ENCODE measurements at regions not wholly inside any gene's neighbourhood (a gene's known extent, or its start where the extent isn't known, plus 50 kb on each side); places are given as distances from the start of the nearest gene placed in this dataset.
"Not testable (repeated sequence)": the region's sequence is repeated elsewhere in the genome, so short reads cannot be mapped to it uniquely, and the experiment has no call there.

DNA sequence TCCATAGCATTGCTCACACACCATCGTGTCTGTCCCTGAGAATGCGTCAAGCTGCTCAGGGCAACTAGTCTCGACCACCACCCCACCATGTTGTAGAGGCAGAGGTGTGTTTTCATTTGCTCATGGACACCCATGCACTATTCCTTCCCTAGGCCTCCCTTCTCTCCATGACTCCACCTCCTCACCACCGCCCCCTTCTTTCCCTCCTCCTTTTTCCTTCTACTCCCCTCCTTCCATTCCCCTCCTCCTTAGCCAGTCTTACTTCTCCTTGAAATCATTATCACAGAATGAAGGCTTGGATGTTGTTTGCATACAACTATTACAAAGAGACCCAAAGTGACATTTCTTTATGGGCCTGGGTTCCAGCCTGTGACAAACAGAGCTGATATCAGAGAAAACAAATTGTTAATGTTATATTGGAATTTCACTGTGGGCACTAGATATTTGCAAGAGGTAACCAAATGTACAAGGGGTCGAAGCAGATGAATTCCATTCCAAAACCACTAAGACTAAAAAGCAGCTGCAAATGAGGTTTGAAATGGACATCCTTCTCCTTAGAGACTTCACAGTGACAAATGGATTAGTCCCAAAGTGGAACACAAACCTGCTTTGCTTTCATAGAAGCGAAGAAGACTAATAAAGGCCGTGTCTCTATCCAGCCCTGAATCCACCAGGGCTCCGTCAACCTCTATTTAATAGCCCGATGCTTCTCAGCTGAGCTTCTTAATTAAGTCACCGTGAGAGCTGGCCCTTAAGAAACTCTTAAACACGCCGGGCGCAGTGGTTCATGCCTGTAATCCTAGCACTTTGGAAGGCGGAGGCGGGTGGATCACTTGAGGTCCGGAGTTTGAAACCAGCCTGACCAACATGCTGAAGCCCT, 275.8 kb upstream of the SULF2 start:
- DNase-seq: no peak

GRCh38 chr20:48058611-48059559, 273.6 kb upstream of the SULF2 start:
- DNase-seq: no peak

DNA sequence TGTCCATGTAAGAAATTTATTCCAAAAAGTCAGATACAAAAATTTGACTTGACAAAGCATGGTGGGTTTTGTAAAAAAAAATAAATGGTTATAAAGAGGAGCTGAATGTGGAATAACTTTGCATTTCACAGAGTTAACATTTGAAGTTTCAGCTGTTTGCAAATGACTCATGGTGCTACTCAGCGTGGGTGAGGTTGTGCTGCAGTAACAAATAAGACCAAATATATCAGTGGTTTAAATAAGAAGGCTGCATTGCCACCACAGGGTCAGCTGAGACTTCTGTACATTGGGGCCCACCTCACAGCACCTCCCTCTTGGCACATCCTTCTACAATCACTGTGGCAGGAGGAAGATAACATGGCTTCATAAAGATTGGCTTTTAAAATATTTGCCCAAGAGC, 272.5 kb upstream of the SULF2 start:
- no peak for DNase-seq

DNA sequence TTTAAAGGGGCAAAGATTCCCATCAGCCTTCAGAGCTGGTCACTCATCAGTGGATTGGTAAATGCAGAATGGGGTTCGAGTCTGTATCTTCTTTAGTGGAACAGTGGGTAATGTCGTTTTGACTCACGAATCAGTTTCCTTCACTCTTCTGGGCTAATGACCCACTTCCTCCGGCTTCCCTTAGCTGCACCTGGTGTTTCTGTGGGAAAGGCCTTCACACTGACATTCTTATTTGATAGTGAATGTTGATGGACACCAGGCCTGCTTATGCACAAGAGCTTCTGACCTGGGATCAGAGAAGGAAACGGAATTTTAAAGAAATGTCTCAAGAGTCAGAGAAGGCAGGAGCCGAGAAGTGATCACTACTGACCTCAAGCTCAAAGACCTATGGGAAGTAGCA, 272.0 kb upstream of the SULF2 start:
- no peak for DNase-seq

GRCh38 chr20:48056218-48056617, 270.9 kb upstream of the SULF2 start:
- DNase-seq: no peak

GRCh38 chr20:48054051-48054450, 268.8 kb upstream of the SULF2 start:
- no peak for DNase-seq

GRCh38 chr20:48052475-48052835, 267.2 kb upstream of the SULF2 start:
- no peak for DNase-seq

- DNase-seq: no peak
Measured at GRCh38 chr20:48051794-48052474, 266.7 kb upstream of the SULF2 start.

DNA sequence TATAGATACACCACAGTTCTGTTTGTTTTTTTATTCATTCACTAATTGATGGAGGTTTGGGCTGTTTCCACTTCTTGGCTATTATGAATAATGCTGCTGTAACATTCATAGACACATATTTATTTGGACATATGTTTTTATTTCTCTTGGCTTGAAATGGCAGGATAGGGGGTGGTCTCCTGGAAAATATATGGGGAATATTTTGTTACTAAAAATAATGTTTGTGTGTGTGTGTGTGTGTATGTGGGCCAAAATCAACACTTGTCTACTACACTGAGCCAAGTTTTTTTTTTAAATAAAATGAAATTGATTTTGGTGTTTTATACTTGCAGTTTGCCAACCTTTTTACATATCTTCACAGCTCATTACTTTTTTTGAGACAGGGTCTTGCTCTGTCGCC, 264.4 kb upstream of the SULF2 start:
- no peak for DNase-seq

DNA sequence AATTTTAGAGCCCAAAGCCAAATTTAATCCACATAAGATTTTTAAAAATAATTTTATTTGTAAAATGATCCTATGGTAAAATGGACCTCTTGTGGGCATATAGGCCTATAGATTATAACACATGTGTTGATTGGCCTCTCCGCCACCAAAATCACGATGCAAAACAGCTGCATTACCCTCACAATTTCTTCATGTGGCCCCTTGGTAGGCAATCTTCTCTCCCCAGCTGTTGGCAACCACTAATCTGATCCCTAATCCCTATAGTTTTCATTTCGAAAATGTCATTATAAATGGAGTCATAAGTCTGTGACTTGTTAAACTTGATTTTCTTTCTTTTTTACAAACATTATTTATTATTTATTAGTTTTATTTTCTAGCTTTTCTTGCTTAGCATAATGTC, 263.9 kb upstream of the SULF2 start:
- DNase-seq: no peak

DNA sequence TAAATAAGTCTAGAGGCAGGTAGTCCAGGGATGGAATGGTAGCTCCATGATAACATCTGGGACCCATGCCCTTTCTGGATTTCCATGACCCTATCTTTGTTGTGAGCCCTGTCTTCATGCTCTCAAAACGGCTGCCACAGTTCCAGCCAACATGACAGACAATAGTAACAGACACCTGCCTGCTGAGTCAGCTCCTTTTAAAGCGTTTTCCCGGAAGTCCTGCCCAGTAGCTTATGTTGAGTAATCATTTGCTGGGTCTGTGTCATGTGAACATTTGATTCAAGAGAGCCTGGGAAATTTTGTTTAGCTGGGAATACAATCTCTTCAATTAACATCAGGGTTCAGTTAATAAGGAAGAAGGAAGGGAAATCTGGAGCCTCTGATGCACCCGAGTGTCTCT, 262.2 kb upstream of the SULF2 start:
- no peak for DNase-seq

GRCh38 chr20:48042628-48043027, 257.3 kb upstream of the SULF2 start:
- no peak for DNase-seq

- no peak for DNase-seq
Measured at GRCh38 chr20:48041078-48041780, 255.9 kb upstream of the SULF2 start.

DNA sequence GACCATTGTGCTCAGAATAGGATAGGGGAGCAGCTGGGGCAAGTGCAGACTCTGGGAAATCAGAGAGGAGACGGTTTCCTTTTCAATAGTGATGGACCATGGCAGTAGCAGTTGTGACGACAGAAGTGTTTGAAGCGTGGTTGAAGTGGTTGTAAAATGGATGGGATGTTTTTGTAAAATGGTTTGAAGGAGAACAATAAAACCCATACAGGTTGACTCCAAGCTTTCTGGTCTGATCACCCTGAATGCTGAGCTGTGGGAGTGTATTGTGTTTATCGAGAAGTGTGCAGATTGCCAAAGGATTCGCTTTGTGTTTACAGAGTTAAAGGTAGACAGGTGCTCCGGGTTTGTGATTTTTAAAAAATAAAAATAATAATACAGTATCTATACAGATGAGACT, 255.2 kb upstream of the SULF2 start:
- DNase-seq: no peak

DNA sequence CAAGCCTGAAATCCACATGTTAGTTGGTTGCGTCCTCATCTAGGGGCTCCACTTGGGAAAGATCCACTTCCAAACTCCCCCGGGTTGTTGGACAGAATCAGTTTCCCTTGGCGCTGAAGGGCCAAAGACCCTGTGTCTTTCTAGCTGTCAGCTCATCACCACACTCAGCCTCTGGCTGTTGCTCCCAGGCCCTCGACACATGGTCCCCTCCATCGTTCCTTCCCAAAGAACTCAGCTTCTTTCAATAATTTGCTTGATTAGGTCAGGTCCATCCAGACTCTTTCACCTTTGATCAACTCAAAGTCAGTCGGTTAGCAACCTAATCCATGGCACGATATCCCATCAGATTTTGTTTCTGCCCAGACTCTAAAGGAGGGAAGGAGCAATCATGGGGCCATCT, 254.8 kb upstream of the SULF2 start:
- no peak for DNase-seq

DNA sequence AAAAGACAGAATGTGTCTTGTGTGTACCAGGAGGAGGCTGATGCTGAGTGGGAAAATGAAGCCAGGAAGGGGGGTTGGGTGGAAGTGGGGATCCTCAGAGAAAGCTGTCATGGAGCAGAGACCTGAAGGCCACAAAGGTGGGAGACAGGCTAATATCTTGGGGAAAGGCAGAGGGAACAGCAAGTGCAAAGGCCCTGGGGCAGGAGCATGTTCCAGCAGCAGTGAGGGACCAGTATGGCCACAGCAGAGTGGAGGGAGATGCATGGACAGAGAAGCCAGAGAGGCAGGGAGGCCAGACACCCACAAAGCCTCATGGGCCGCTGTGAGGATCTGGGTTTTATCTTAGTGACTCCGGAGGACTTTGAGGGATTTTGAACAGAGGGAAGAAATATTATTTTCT, 254.2 kb upstream of the SULF2 start:
- no peak for DNase-seq

DNA sequence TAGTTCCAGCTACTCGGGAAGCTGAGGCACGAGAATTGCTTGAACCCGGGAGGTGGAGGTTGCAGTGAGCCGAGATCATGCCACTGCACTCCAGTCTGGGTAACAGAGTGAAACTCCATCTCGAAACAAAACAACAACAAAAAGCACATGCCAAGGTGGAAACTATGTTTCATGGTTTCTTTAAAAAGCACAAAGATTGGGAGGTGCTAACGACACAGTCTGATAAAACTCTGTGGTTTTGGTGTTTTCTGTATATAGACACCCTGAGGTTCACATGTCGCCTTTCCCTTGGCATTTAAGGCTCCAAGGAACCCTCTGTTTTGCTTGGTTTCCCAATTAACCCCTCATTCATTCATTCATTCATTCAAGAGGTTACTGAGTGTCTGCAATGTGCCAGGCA, 253.4 kb upstream of the SULF2 start:
- no peak for DNase-seq

DNA sequence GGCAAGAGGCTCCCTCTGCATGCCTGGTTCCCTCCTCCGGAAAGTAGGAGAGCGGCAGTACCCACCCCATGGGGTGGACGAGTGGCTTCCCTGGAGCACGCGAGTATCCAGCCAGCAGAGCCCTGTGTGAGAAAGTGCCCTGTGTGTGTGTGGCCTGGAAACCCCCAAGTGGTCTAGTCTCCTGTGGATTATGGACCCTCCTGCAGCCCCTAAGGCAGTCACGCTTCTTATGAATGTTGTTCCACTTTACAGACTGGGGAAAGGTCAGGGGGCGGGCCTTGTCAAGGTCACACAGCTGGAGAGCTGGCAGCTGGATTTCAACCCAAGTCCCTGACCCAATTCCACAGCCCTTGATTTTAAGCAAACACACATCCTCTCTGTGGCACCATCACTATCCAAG, 252.5 kb upstream of the SULF2 start:
- not testable (repeated sequence) for DNase-seq

GRCh38 chr20:48035961-48036731, 250.9 kb upstream of the SULF2 start:
- no peak for DNase-seq

- no peak for DNase-seq
Measured at GRCh38 chr20:48034751-48035150, 249.5 kb upstream of the SULF2 start.

DNA sequence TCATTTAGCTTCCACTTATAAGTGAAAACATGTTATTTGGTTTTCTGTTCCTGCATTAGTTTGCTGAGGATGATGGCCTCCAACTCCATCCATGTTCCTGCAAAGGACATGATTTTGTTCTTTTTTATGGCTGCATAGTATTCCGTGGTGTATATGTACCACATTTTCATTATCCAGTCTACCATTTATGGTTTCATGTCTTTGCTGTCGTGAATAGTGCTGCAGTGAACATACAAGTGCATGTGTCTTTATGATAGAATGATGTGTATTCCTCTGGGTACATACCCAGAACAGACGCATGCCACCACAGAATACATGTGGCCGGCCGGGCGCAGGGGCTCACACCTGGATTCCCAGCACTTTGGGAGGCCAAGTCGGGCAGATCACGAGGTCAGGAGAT, 247.7 kb upstream of the SULF2 start:
- not testable (repeated sequence) for DNase-seq

DNA sequence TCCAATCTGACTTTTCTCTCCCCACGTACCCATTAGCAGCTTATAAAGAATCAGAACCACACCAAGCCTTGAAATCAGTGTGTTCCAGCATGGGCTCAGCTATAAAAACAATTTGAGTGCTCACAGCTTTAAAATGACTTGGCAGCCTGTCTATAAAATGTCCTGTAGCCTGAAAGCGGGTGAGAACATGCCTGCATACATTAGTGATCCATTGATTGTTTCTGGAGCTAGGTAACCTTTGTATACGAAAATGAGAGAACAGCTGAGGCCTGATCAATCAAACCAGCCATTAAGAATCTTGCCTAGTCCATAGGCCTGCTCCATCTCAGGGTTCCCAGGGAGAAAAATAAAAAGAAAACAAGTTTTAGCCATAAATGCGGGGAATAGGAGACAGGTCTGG, 245.8 kb upstream of the SULF2 start:
- no peak for DNase-seq

Measured in inflammatory macrophage treated with lipopolysaccharide for 1 hour (primary cell).